ENCODE measurements at regions not wholly inside any gene's neighbourhood (a gene's known extent, or its start where the extent isn't known, plus 50 kb on each side); places are given as distances from the start of the nearest gene placed in this dataset.

- TF ChIP-seq, protein P1, sequence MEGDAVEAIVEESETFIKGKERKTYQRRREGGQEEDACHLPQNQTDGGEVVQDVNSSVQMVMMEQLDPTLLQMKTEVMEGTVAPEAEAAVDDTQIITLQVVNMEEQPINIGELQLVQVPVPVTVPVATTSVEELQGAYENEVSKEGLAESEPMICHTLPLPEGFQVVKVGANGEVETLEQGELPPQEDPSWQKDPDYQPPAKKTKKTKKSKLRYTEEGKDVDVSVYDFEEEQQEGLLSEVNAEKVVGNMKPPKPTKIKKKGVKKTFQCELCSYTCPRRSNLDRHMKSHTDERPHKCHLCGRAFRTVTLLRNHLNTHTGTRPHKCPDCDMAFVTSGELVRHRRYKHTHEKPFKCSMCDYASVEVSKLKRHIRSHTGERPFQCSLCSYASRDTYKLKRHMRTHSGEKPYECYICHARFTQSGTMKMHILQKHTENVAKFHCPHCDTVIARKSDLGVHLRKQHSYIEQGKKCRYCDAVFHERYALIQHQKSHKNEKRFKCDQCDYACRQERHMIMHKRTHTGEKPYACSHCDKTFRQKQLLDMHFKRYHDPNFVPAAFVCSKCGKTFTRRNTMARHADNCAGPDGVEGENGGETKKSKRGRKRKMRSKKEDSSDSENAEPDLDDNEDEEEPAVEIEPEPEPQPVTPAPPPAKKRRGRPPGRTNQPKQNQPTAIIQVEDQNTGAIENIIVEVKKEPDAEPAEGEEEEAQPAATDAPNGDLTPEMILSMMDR (IDR thresholded peaks at IDR 0.05) = no peak
- no peak for TF ChIP-seq USF2 (IDR thresholded peaks at IDR 0.05)
- TF ChIP-seq MYC (IDR thresholded peaks at IDR 0.05; ENCODE audit: borderline replicate concordance, low read length) = no peak
- TF ChIP-seq KDM1A (IDR thresholded peaks at IDR 0.05; ENCODE audit: low read depth) = no peak
- TF ChIP-seq KDM5A (IDR thresholded peaks at IDR 0.05) = no peak
- TF ChIP-seq POLR2AphosphoS2 (conservative IDR thresholded peaks at IDR 0.05; ENCODE audit: low read length) = no peak
Measured at GRCh38 chr1:68704800-68705443, 208.0 kb upstream of the DEPDC1 start.

Measured in A549 (cell line).